ENCODE measurements at regions not wholly inside any gene's neighbourhood (a gene's known extent, or its start where the extent isn't known, plus 50 kb on each side); places are given as distances from the start of the nearest gene placed in this dataset.
"Not testable (repeated sequence)": the region's sequence is repeated elsewhere in the genome, so short reads cannot be mapped to it uniquely, and the experiment has no call there.

DNA sequence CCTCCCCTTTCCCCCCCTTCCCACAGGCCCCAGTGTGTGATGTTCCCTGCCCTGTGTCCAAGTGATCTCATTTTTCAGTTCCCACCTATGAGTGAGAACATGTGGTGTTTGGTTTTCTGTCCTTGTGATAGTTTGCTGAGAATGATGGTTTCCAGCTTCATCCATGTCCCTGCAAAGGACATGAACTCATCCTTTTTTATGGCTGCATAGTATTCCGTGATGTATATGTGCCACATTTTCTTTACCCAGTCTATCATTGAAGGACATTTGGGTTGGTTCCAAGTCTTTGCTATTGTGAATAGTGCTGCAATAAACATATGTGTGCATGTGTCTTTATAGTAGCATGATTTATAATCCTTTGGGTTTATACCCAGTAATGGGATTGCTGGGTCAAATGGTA, 106.0 kb upstream of the CADM1 start:
- DNase-seq (ENCODE audit: low read depth in 2 of 2): not testable (repeated sequence)

GRCh38 chr11:115608976-115609375, 104.8 kb upstream of the CADM1 start:
- no peak for DNase-seq (ENCODE audit: low read depth in 2 of 2)

DNA sequence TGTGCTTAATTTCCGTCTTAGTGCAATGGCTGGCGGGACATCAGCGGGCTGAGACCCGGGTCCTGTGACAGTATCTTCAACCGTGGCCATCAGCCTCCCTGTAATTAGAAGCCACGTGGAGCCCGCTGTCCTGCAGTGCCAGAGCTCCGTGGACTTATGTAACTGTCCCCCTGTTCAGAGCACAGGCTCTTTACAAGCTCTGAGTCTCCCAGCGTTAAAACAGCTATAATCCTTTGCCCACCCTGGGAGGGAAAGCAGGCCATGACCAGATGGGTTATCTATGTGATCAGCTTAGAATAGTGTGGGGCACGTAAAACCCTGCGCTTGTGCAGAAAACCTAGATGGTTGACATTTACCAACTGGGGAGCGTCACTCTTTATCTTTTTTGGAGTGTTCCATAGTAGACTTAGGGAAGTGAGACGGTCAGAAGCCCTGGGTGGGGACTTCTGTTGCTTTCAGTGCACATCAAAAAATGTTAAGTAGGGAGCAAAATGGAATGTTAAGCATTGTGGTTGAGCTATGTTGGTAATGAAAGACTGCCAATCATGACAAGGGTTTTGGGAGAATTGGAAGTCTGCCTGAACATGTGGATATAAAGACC, 103.5 kb upstream of the CADM1 start:
- DNase-seq (ENCODE audit: low read depth in 2 of 2): no peak

GRCh38 chr11:115606498-115607220, 102.4 kb upstream of the CADM1 start:
- no peak for DNase-seq (ENCODE audit: low read depth in 2 of 2)

GRCh38 chr11:115605871-115606497, 101.8 kb upstream of the CADM1 start:
- no peak for DNase-seq (ENCODE audit: low read depth in 2 of 2)

GRCh38 chr11:115605397-115605796, 101.2 kb upstream of the CADM1 start:
- not testable (repeated sequence) for DNase-seq (ENCODE audit: low read depth in 2 of 2)

GRCh38 chr11:115599125-115599524, 94.9 kb upstream of the CADM1 start:
- DNase-seq (ENCODE audit: low read depth in 2 of 2): no peak

GRCh38 chr11:115598257-115598901, 94.2 kb upstream of the CADM1 start:
- DNase-seq (ENCODE audit: low read depth in 2 of 2): no peak

DNA sequence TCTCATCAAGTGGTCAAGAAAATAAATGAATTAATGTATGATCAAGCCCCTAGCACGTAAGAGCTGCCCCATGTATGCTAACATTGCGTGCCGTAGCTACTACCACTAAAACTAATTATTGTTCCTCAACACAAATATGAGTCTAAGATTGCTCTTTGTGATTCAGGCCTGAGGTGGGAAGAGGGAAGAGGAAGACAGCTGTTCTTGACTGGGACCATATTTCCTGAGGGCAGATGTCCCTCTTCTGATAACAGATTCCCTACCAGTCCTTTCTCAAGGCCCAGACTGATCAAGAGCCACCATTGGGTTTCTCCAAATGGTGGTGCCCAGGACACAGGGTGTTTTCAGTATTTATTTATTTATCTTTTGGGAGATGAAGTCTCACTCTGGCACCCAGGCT, 87.2 kb upstream of the CADM1 start:
- no peak for DNase-seq (ENCODE audit: low read depth in 2 of 2)

- no peak for DNase-seq (ENCODE audit: low read depth in 2 of 2)
Observed at GRCh38 chr11:115590254-115590653, 86.0 kb upstream of the CADM1 start.

DNA sequence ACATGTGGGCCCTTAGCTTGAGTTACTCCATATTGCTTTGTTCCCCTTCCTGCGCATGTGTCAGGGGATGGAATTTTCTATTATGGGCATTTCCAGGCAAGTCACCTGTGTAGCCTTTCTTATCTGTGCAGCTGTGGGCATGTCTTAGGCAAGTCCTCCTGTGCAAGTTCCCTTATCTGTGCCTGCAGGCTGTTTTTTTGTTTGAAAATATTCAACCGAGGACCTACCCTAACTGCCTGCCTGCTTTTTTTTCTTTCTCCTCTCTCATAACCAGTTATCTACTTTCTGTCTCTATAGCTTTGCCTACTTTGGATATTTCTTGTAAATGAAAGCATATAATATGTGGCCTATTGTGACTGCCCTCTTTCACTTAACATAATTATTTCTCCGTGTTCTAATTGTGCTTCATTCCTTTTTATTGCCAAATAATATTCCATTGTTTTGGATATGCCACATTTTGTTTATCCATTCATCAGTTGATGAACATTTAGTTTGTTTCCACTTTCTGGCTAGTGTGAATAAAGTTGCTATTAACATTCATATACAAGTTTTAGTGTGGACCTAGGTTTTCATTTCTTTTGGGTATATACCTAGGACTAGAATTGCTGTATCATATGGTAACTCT, 83.6 kb upstream of the CADM1 start:
- DNase-seq (ENCODE audit: low read depth in 2 of 2): no peak

- DNase-seq (ENCODE audit: low read depth in 2 of 2): no peak
Observed at GRCh38 chr11:115585361-115586024, 81.3 kb upstream of the CADM1 start.

DNA sequence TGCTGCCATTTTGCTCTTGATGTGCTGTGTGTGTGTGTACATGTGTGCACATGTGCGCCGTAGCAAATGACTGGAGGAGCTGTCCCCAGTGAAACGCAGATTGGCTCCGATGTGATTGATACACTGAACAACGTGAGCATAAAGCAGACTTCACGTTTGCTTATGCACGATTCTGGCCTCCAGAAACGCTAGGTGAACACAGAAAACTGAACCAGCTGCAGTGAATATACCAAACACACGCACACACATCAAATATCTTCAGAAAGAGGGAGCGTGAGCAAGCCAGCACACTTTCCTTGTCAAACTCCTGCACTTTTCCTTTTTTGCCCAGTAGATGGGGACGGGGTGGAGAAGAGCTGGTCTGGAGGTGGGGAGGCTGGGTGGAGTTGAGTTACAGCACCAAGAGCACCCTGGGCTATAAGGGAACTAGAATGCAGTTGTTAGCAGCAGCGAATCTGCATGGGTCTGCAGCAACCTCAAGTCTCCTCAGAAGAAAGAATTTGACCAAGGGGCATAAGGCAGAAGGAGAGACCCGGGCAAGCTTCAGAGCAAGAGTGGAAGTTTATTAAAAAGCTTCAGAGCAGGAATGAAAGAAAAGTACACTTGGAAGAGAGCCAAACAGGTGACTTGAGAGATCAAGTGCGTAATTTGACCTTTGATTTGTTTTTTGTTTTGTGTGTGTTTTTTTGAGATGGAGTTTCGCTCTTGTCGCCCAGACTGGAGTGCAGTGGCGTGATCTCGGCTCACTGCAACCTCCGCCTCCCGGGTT, 77.8 kb upstream of the CADM1 start:
- DNase-seq (ENCODE audit: low read depth in 2 of 2): no peak

DNA sequence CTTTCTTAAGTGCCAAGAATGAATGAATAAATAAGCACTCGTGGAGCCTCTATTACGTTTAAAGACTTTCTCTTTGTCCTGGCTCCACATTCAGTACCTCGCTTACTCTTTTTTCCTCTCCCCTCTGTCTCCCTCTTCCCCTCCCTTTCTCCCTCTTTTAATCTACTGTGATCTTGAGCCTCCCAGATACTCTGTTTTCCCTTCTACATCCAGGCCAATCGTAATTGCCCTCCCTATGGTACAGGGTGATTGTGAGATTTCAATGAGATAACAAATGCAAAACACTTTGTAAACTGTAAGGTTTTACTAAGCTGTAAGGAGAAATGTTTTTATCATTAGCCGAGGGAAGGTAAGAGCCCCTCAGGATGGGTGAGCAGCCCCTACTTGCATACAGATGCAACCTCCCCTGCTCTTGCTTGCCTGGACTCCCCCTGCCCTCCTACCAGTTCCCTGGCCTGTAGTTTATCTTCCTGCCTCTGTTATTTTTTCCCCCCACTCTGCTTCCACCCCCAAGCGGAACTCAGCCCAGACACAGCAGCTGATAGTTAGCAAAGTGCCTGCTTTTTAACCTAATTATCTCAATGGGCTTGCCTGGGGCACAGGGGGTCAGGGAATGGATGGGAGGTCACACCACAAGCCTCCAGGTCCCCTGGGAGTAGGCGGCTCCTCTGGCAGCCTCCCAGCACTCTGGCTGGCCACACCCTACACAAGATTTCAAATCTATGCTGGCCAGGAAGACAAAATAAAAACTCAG, 76.9 kb upstream of the CADM1 start:
- no peak for DNase-seq (ENCODE audit: low read depth in 2 of 2)

DNA sequence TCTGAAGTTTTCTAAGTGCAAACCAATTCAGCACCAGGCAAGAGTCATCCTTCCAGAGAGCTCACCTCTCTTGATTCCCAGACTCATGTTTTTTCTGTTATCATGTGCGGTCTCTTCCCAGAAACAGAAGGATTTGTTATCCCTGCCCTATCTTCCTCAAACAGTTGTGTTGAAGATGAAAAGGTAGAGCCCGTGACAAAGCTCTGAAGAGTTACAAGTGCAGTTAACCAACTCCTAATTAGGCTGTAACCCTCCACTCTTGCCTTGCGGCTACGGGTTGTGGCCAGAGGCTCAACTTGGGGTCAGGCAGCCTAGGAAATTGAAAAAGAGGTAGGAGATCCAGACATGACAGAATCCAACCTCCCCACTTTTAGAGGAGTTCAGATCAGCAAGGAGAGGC, 76.2 kb upstream of the CADM1 start:
- no peak for DNase-seq (ENCODE audit: low read depth in 2 of 2)

DNA sequence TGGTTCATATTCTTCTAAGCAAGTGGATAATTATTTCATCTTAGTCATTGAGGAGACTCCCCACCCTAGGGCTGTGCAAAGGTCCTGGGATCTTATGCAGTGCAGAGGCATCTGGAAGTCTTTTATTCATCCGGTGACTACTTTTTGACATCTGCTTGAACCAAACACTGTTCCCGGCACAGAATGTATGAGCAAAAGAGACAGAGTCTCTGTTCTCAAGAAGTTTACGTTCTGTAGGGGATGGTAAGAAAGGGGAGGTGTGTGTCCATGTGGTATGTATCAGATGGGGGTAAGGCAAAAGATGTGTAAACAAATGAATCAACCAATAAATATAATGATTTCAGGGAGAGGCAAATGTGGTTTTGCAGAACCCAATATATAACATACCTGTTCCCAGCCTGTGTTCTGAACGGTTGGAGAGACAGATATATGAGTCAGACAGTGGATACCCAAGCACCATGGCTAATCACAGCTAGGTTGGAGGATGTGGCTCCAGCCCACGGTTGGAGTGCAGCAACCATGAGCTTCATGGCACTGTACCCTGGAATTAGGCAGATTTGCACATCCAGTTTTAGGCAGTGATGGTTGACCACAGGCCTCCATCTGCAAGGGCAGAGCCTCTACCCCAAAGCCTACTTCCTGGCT, 75.1 kb upstream of the CADM1 start:
- no peak for DNase-seq (ENCODE audit: low read depth in 2 of 2)

GRCh38 chr11:115578275-115578674, 74.1 kb upstream of the CADM1 start:
- DNase-seq (ENCODE audit: low read depth in 2 of 2): no peak

GRCh38 chr11:115577701-115578100, 73.5 kb upstream of the CADM1 start:
- no peak for DNase-seq (ENCODE audit: low read depth in 2 of 2)

- DNase-seq (ENCODE audit: low read depth in 2 of 2): no peak
Observed at GRCh38 chr11:115576606-115577380, 72.6 kb upstream of the CADM1 start.

All from stimulated activated CD4-positive, alpha-beta T cell treated with anti-CD3 and anti-CD28 coated beads, Interleukin-1b, Interleukin-23, amount 100 ng/mL, for 4 hours (primary cell).